ENCODE measurements at regions not wholly inside any gene's neighbourhood (a gene's known extent, or its start where the extent isn't known, plus 50 kb on each side); places are given as distances from the start of the nearest gene placed in this dataset.
"Not testable (repeated sequence)": the region's sequence is repeated elsewhere in the genome, so short reads cannot be mapped to it uniquely, and the experiment has no call there.

DNA sequence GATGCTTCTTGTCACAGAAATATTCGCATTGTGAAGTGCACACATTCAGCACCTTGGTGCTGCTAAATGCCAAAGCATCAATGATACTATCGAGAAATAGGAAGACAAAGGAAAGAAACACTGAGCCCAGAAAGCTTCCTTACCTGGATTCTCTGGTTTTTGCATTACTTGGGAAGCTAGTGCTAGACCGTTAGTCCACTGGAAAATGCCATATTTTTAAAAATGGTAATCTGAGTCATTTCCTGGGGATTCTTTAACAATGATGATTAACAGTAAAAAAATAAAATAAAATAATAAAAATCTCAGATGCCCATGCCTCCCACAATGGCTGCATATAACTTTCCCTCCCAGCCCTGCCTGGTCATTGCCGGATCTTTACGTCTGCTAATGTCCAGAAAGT is 420.1 kb upstream of the MGMT start:
- DNase-seq (ENCODE audit: low read depth in 2 of 3, low spot score in 1 of 3) = no peak

DNA sequence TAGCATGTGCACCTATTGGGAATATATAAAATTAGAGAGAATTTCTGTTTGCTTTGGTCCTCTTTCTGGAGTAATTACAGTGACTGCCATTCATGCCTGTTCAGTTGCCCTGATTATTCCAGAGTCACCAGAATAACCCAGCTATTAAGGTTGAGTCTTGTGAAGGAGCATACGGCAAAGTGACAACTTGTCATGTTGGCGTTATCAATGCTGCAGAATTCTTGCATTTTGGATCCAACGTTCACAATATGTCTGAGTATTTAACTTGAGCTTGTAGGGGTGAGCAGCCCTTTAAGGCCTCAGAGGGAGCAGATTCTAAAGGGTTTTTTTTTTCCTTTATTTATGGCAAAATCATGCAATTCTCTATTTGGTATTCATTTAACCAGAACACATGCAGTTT is 419.4 kb upstream of the MGMT start:
- no peak for DNase-seq (ENCODE audit: low read depth in 2 of 3, low spot score in 1 of 3)

GRCh38 chr10:129048513-129048912 is 418.5 kb upstream of the MGMT start:
- DNase-seq (ENCODE audit: low read depth in 2 of 3, low spot score in 1 of 3) = no peak

DNA sequence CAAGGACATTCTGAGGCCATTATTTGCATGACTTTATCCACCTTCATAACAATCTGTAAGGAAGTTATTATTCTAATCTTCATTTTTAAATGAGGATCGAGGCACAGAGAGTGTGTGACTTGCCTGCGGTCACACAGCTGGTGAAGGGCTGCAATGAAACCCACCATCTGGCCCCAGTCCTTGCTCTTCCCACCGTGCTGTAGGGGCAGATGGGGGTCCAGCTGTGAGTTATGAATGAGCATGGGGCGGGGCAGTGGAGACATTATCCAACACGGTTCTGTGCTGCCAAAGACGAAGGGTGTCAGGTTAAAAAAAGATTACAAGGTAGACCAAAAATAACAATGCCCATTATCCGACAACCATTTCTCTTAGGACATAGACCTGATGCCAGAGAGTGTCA is 417.5 kb upstream of the MGMT start:
- no peak for DNase-seq (ENCODE audit: low read depth in 2 of 3, low spot score in 1 of 3)

DNA sequence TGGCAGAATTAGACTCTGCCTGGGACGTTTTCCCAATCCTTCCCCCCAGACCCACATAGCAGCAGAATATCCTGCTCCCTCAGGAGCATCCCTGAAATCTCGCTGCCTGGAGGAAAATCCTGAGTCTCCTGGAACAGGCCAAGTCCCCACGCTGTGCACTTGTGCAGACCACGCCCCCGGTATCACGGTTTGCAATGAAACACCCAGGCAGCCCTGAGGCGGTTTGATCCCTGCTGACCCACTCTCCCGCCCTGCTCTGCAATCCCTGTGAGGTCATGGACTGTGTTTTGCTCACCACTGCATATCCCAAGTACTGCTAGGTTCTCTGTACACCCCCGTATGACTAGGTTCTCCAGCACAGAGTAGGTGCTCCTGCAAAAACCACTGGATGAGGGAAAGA is 411.8 kb upstream of the MGMT start:
- no peak for DNase-seq (ENCODE audit: low read depth in 2 of 3, low spot score in 1 of 3)

GRCh38 chr10:129055986-129056385 is 411.1 kb upstream of the MGMT start:
- no peak for DNase-seq (ENCODE audit: low read depth in 2 of 3, low spot score in 1 of 3)

DNA sequence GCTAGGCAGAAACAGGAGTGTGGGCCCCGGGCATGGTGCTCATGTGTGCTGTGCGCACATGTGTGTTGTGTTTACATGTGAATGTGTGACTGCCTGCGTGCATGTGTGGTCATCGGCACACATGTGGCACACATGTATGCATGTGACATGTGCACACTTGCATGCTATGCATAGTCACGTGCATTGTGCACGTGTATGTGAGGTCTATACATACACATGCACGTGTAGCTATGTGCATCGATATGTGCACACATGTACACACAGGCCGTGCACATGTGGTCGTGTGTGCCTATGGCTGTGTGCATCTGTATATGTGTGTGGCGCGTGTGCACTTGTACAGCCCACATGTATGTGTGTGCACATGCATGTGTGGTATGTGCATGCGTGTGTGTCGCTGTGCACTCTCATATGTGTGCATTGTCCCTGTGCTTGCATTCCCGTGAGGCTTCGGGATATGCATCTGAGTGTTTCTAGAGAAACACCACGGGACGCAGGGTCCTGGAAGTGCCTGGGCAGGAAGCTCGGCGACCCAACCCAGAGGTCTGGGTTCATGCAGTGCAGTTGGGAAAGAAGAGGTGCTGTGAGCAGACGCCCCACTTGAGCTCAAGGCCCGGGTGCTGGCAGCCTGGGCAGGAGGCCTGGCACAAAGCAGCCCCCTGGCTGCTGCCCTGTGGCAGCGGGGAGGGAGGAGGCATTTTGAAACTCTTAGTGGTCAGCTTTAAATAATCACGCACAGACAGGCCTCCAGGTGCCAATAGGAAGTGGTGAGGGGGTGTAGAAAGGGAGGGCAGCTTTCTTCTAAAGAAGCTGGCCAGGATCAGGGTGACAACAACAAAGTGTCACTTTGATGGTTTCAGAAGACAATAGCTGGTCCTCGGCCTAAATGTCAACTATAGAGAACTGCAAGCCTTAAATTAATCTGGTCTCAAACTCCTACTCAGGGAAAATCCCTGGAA is 410.0 kb upstream of the MGMT start:
- DNase-seq (ENCODE audit: low read depth in 2 of 3, low spot score in 1 of 3) = no peak

GRCh38 chr10:129057856-129058663 is 409.0 kb upstream of the MGMT start:
- DNase-seq (ENCODE audit: low read depth in 2 of 3, low spot score in 1 of 3) = no peak

DNA sequence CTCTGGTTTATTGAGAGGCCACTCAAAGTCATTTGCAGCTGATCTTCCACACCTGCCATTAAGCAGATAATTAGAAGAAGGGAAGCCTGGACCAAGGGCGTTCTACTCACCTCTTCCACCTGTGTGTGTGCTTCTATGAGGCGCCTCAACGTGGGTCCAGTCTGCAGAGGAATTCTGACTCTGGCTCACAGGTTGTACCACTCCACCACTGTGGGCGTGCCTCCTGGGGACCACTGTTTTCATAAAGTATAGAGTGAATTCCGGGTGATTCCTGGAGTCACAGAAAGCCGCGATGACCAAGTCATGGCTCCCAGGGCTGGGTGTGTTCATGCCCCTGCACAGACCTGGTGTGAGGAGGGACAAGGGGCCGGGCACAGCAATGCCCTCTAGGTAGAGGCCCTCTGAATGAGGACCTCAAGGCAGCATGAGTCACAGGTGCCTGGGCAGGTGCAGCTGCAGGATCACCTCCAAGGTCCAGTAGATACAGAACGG is 408.3 kb upstream of the MGMT start:
- no peak for DNase-seq (ENCODE audit: low read depth in 2 of 3, low spot score in 1 of 3)

GRCh38 chr10:129059977-129060376 is 407.1 kb upstream of the MGMT start:
- DNase-seq (ENCODE audit: low read depth in 2 of 3, low spot score in 1 of 3) = no peak

DNA sequence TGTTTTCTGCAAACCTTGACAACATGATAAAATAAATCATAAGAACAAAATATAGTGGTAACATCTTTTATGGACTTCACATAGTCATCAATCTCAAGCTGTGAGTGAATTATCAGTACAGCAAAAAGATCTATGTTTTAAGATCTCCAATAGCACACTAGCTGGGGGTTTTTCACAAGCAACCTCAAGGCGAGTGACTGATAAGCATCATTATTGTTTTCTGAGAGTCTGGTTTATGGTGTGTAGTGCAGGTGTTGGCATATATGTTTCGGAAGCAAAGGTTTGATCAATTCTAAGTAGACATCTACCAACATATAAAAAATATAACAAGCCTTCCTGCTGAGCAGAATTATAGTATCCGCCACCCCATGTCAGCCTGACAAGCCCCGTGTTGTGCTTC is 403.8 kb upstream of the MGMT start:
- DNase-seq (ENCODE audit: low read depth in 2 of 3, low spot score in 1 of 3) = no peak

- DNase-seq (ENCODE audit: low read depth in 2 of 3, low spot score in 1 of 3) = no peak
Measured at GRCh38 chr10:129063877-129064276, 403.2 kb upstream of the MGMT start.

GRCh38 chr10:129066529-129066928 is 400.5 kb upstream of the MGMT start:
- not testable (repeated sequence) for DNase-seq (ENCODE audit: low read depth in 2 of 3, low spot score in 1 of 3)

- not testable (repeated sequence) for DNase-seq (ENCODE audit: low read depth in 2 of 3, low spot score in 1 of 3)
Measured at GRCh38 chr10:129071411-129071810, 395.6 kb upstream of the MGMT start.

- no peak for DNase-seq (ENCODE audit: low read depth in 2 of 3, low spot score in 1 of 3)
Measured at GRCh38 chr10:129074939-129075338, 392.1 kb upstream of the MGMT start.

DNA sequence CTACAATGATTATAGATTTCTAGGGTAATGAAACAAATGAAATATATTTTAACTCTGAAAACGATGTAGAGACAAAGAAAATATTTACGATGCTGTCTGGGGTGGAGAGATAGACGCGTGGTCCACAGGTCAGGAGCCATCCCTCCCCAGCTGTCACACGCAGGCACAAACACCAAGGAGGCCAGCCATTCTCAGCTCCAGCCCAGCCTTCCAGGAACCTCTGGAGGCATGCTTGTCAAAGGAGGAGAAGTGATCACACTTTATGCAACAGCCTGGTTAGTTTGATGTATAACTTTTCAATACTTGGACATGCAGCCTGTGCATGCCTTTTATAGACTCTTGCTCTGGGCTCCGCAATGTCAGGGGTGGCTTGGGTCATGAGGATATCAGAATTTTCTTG is 391.5 kb upstream of the MGMT start:
- DNase-seq (ENCODE audit: low read depth in 2 of 3, low spot score in 1 of 3) = no peak

DNA sequence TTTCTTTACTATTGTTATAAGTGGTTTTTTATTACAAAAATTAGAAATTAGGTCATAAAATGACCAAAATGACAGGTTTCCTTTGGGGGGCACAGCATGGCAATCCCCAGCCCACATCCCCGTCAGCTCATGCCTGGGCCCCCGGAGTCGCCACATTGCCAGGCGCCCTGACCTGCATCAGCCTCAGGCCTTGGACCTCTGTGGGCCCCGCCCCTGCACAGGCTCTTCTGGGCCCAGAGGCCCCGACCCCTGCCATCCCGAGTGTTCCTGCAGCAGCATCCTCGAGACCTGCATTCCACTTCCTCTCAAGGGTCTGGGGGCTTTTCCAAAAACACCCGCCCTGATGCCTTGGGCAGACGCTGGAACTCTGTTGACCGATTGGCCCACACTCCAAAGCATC is 391.1 kb upstream of the MGMT start:
- DNase-seq (ENCODE audit: low read depth in 2 of 3, low spot score in 1 of 3) = no peak

GRCh38 chr10:129078346-129078745 is 388.7 kb upstream of the MGMT start:
- no peak for DNase-seq (ENCODE audit: low read depth in 2 of 3, low spot score in 1 of 3)

DNA sequence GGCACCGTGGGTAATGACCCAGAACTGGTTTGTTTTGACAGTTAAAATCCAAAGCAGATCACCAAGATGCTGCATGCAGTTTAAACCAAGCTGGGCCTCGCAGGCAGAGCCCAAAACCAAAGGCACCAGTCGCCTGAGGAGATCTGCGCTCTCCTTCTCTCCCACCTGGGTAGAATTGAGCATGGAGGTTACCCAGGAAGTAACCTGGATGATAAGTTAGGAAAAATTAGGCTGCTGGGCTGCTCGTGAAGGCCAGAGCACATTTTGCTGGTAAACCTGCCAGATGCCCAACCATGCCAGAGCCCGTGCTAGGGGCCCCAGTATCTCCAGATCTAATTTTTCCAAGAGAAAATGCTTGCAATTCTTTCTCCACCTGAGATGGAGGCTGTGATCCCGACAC is 388.3 kb upstream of the MGMT start:
- no peak for DNase-seq (ENCODE audit: low read depth in 2 of 3, low spot score in 1 of 3)

DNA sequence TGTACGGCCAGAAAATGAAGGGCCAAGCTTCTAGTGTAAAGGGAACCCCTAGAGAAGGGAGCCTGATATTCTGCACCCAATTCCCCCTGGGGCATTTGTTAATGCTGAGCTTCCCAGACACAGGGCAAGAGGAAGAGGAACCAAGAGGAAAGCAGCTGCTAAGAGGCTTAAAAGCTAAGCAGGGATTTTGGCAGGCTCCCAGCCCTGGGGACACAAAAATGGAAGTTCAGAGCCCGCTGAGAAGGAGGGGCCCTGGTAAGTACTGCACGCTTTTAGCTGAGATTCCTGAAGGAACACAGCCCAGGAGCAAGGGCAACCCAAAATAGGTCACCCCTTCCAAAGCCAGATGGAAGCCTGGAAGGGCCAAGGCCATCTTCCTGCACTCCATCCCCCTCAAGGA is 387.3 kb upstream of the MGMT start:
- DNase-seq (ENCODE audit: low read depth in 2 of 3, low spot score in 1 of 3) = no peak

DNA sequence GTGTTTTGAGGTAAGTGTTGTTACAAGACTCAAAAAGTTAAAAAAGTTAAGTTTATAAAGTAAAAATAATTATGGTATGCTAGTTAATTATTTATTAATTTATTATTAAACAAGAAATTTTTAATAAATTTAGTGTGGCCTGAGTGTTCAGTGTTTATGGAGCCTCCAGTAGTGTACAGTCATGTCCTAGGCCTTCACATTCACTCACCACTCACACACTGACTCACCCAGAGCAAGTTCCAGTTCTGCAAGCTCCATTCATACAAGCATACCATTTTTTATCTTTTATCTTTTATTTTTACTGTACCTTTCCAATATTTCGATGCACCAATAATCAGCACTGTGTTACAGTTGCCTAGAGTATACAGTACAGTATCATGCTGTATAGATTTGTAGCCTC is 381.2 kb upstream of the MGMT start:
- no peak for DNase-seq (ENCODE audit: low read depth in 2 of 3, low spot score in 1 of 3)

DNA sequence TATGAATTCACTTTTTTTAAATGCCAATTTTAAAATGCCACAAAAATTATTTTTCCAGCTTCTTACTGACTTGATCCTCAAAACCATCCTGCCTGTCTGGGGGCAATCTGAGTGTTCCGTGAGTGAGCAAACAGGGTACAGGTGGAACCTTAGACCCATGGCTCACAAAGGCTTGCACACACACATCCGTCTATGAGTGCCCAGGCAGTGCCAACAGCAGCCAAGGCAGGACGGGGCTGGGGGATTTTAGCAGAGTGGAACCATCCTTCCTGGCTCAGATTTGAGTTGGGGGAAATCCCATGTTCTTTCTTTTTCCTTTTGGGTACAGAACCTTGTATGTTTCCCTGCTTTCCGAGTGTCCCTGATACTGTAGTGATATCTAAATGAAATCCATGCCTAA is 377.7 kb upstream of the MGMT start:
- DNase-seq (ENCODE audit: low read depth in 2 of 3, low spot score in 1 of 3) = no peak
